BE2C (cell line): ENCODE measurements at regions not wholly inside any gene's neighbourhood (a gene's known extent, or its start where the extent isn't known, plus 50 kb on each side); places are given as distances from the start of the nearest gene placed in this dataset.
A peak's percentile ranks its signal among the peaks of the same experiment; 100 is the strongest.

Source experiments
- DNase-seq: peaks from one replicate; pipeline ENCODE4 v3.0.0-alpha.2; 2020
- H3K27me3 ChIP-seq: fragments of 250-450 bp; sonication (Bioruptor Pico); 2 replicates; pipeline ENCODE4 v1.5.1; 2020; ENCODE audit warnings: mild to moderate bottlenecking
- H3K36me3 ChIP-seq: fragments of 250-450 bp; sonication (Bioruptor Pico); 2 replicates; pipeline ENCODE4 v1.5.1; 2020; ENCODE audit warnings: mild to moderate bottlenecking
- H3K4me1 ChIP-seq: fragments of 250-450 bp; sonication (Bioruptor Pico); 2 replicates; pipeline ENCODE4 v1.5.1; 2020
- H3K4me3 ChIP-seq: 2 replicates; pipeline ENCODE4 v1.5.1; 2011; ENCODE audit warnings: low read depth, low read length
- H3K9me3 ChIP-seq: fragments of 250-450 bp; sonication (Bioruptor Pico); 2 replicates; pipeline ENCODE4 v1.5.1; 2020
- TF ChIP-seq, protein P1 (sequence below): IDR thresholded peaks from 2 replicates; pipeline ENCODE4 v1.5.1; 2012; ENCODE audit warnings: mild to moderate bottlenecking, low read depth, low read length

DNA sequence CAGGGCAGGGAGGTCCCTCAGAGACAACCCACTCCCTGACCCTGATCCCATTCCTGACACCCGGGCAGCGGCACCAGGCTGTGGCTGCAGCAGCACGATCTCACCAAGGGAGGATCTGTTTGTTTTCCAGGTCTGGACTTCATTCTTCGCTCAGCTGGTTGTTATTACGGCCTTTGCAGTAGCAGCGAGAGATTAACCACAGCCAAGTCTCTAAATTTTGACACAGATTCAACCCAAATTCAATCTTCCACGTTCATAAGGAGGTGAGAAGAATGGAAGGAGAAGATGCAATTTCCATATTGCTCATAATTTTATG lies 91.1 kb upstream of the THBS2 start:
- no peaks in the 10 kb centered on the region for H3K4me1 ChIP-seq
- DNase-seq, result no peak
- TF ChIP-seq, protein P1, sequence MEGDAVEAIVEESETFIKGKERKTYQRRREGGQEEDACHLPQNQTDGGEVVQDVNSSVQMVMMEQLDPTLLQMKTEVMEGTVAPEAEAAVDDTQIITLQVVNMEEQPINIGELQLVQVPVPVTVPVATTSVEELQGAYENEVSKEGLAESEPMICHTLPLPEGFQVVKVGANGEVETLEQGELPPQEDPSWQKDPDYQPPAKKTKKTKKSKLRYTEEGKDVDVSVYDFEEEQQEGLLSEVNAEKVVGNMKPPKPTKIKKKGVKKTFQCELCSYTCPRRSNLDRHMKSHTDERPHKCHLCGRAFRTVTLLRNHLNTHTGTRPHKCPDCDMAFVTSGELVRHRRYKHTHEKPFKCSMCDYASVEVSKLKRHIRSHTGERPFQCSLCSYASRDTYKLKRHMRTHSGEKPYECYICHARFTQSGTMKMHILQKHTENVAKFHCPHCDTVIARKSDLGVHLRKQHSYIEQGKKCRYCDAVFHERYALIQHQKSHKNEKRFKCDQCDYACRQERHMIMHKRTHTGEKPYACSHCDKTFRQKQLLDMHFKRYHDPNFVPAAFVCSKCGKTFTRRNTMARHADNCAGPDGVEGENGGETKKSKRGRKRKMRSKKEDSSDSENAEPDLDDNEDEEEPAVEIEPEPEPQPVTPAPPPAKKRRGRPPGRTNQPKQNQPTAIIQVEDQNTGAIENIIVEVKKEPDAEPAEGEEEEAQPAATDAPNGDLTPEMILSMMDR, result no peak

DNA sequence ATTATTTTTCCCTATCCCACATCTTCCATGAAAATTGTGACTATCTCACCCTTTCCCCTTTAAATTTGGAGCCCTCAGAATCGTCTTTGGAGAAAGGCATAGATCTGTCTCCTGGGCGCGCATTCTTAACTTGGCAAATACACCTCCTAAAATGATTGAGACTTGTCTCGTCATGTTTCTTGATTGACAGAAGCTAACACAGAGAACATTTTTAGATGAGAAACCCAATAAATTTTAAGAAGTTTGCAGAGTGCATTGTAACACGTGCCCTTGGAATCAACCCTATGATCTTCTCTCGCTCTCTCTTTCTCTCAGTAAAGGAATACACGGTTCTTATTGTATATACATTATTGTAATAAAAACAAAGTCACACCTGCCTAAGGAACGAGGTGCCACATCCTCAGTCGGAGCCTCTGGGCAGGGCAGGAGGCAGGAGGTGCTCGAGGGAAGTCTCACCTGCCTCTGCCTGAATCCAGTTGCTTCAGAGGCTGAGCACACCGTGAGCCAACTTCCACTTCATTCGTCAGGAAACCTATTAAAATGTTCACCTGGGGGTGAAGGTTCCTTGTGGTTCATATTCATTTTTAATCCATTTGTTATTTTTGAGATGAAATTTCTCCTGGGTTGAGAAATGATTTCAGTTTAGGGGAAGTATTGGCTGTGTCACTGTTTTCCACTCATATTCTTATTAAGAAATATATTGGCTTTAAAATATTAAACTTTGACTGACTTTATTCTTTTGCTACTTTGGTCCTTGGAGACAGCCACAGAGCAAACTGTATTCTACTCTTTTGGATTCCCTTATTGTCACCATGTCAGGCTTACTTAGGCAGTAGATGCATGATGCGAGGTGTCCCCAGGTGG lies 90.5 kb upstream of the THBS2 start:
- H3K4me3 ChIP-seq, result no peak overlapping the region
- no peaks in the 10 kb centered on the region for H3K4me1 ChIP-seq
- H3K9me3 ChIP-seq, result no peaks in the 10 kb centered on the region
- peaks cover 4% of the 10 kb centered on the region; the same call in 1 of the 2 replicates for H3K27me3 ChIP-seq
- H3K36me3 ChIP-seq, result no peaks in the 10 kb centered on the region
- TF ChIP-seq, protein P1, result no peak
- DNase-seq, result no peak

More for the DNA sequence above, 91.1 kb upstream of the THBS2 start:
- H3K27me3 ChIP-seq, result peaks cover 4% of the 10 kb centered on the region; the same call in 1 of the 2 replicates
- H3K36me3 ChIP-seq, result no peaks in the 10 kb centered on the region
- H3K9me3 ChIP-seq, result no peaks in the 10 kb centered on the region
- no peak overlapping the region for H3K4me3 ChIP-seq

DNA sequence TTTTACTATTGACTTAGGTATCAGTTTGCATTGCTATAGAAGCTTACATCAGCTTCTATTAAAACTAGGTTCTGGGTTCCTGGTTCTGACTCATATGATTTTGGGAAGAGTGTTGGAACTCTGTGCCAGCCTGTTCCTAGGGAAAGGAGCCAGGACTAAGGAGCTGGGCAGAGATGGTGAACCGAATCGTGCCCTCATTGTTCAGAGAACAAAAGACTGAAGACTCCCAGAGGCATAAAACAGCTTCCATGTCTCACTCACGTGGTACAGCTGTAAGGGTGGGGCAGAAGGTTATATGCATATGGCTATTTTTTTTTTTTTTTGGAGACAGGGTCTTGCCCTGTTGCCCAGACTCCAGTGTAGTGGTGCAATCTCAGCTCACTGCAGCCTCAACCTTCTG lies 89.1 kb upstream of the THBS2 start:
- H3K36me3 ChIP-seq, result no peaks in the 10 kb centered on the region
- peaks cover 7% of the 10 kb centered on the region for H3K27me3 ChIP-seq
- no peak for DNase-seq
- H3K4me1 ChIP-seq, result no peaks in the 10 kb centered on the region
- TF ChIP-seq, protein P1, result no peak
- no peak overlapping the region for H3K4me3 ChIP-seq
- H3K9me3 ChIP-seq, result no peaks in the 10 kb centered on the region

DNA sequence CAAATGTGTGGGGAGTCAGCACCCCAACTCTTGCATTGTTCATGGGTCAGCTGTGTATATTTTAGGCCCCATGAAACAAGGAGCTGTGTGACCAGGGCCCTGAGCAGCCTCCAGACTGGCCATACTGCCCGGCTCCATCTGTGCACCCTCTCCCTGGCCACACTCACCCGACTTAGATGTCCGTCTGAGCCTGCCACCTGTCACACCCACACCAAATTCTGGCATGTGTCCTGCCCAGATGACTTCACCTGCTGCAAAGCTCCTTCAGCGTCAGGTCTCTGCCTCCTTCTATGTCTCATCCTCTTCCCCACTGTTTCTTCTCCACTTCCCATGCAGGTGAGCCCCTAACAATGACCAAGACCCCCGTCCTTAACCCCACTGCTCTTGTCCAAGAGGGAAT lies 88.1 kb upstream of the THBS2 start:
- Histone ChIP-seq H3K4me1 (no peaks in the 10 kb centered on the region), H3K36me3 (no peaks in the 10 kb centered on the region), H3K9me3 (no peaks in the 10 kb centered on the region), H3K27me3 (peaks cover 7% of the 10 kb centered on the region), H3K4me3 (no peak overlapping the region)
- no peak for DNase-seq
- TF ChIP-seq, protein P1, result no peak

DNA sequence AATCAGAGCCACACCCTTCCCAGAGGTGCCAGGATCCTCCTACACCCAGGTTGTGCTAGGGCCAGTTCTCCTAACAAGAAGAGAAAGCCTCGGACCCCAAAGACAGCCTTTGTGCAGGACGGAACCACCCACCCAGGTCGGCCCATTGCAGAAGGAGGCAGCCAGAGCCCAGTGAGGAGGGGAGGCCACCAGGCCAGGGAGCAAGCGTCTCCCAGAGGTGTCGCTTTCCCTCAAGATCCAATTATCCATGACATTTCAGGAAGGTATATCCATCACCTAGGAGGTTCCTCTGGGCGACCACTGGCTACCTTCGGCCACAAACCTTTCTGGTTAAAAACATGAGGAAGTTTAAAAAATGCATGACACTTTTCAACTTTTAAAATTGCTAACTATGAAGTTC lies 87.4 kb upstream of the THBS2 start:
- H3K9me3 ChIP-seq, result no peaks in the 10 kb centered on the region
- H3K36me3 ChIP-seq, result no peaks in the 10 kb centered on the region
- DNase-seq, result no peak
- H3K4me3 ChIP-seq, result no peak overlapping the region
- H3K4me1 ChIP-seq, result no peaks in the 10 kb centered on the region
- peaks cover 7% of the 10 kb centered on the region for H3K27me3 ChIP-seq
- TF ChIP-seq, protein P1, result no peak

DNA sequence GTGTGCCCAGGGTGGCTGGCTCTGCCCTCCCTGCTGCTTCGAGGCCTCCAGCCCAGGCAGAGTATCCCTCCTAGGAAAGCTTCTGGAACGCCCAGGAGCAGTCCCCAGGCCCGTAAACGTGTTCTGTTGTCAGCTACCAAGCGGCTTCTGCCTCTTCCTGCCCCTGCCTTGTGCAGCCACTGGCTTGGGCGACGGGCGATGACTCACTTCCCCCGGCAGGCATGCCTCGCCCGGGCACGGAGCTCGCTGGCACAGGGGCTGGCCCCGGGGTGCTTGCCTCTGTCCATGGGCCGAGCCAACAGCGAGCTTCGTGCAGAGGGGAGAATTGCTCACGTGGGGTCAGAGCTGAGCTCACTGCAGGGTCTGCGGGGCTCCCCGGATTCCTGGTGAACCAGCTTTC lies 86.7 kb upstream of the THBS2 start:
- Histone ChIP-seq H3K27me3 (peaks cover 3% of the 10 kb centered on the region), H3K9me3 (no peaks in the 10 kb centered on the region), H3K36me3 (no peaks in the 10 kb centered on the region), H3K4me3 (no peak overlapping the region), H3K4me1 (no peaks in the 10 kb centered on the region)
- TF ChIP-seq, protein P1, result no peak
- peak; percentile 42 for DNase-seq
